ENCODE measurements at regions not wholly inside any gene's neighbourhood (a gene's known extent, or its start where the extent isn't known, plus 50 kb on each side); places are given as distances from the start of the nearest gene placed in this dataset.

- H3K4ac ChIP-seq (ENCODE audit: low read depth, low read length), result no peak overlapping the region
- no peak overlapping the region for H4K91ac ChIP-seq (ENCODE audit: insufficient read depth, low read depth, low read length)
- intact Hi-C loops (cut with micrococcal nuclease), result no loop called here
- no peaks in the 10 kb centered on the region for H3K9me1 ChIP-seq (ENCODE audit: insufficient read depth, low read length)
- H3K14ac ChIP-seq (replicated peaks; ENCODE audit: low read depth, low read length), result no peak overlapping the region
- ChIA-PET CTCF (no interaction called here), POLR2A (ENCODE audit: unreplicated experiment) (no interaction called here)
- ATAC-seq (ENCODE audit: low read depth) (no peak), DNase-seq (no peak)
- no peak for TF ChIP-seq POLR2A (IDR thresholded peaks at IDR 0.05; ENCODE audit: low read depth, low read length)
- no peak for TF ChIP-seq SMC3 (IDR thresholded peaks at IDR 0.05; ENCODE audit: low read depth, low read length)
- no peak for TF ChIP-seq CTCF (conservative IDR thresholded peaks at IDR 0.05; ENCODE audit: low read depth, low read length)
- TF ChIP-seq ELK1 (IDR thresholded peaks at IDR 0.05; ENCODE audit: borderline replicate concordance, low read depth, low read length), result no peak
- no peak for TF ChIP-seq MAFK (IDR thresholded peaks at IDR 0.05; ENCODE audit: low read depth, low read length)
- no peak for TF ChIP-seq CEBPB (IDR thresholded peaks at IDR 0.05; ENCODE audit: low read depth, low read length)
- TF ChIP-seq MXI1 (IDR thresholded peaks at IDR 0.05; ENCODE audit: borderline replicate concordance, low read depth, low read length), result no peak
- TF ChIP-seq USF2 (IDR thresholded peaks at IDR 0.05; ENCODE audit: low read depth, low read length), result no peak
- TF ChIP-seq FOS (IDR thresholded peaks at IDR 0.05; ENCODE audit: low read depth, low read length), result no peak
- no peak for TF ChIP-seq NFE2L2 (IDR thresholded peaks at IDR 0.05; ENCODE audit: low read depth, low read length)
- TF ChIP-seq MAZ (IDR thresholded peaks at IDR 0.05; ENCODE audit: borderline replicate concordance, low read depth, low read length), result no peak
- no peak for TF ChIP-seq RFX5 (IDR thresholded peaks at IDR 0.05; ENCODE audit: low read depth, low read length)
- TF ChIP-seq RCOR1 (IDR thresholded peaks at IDR 0.05; ENCODE audit: insufficient replicate concordance, low read length), result no peak
- no peak for TF ChIP-seq CHD1 (IDR thresholded peaks at IDR 0.05; ENCODE audit: low read depth, low read length)
- no peak for TF ChIP-seq BHLHE40 (IDR thresholded peaks at IDR 0.05; ENCODE audit: low read depth, low read length)
- H4K8ac ChIP-seq (ENCODE audit: low read depth in 2 of 2, low read length in 2 of 2), result no peak overlapping the region
- H3K4me3 ChIP-seq (ENCODE audit: insufficient read depth, low read depth, low read length), result no peak overlapping the region
- H2AFZ ChIP-seq (replicated peaks; ENCODE audit: low read length, poor library complexity), result no peak overlapping the region
- H3K27me3 ChIP-seq (ENCODE audit: control insufficient read depth, insufficient read depth, low read length), result no peaks in the 10 kb centered on the region
- H2AK5ac ChIP-seq (ENCODE audit: low read depth, low read length), result no peak overlapping the region
- no peak overlapping the region for H2BK15ac ChIP-seq (ENCODE audit: low read depth, low read length)
- peaks cover 6% of the 10 kb centered on the region for H3K9me3 ChIP-seq (ENCODE audit: control insufficient read depth, insufficient read depth, low read length)
- H3K9ac ChIP-seq (ENCODE audit: low read depth, low read length), result no peak overlapping the region
- no peaks in the 10 kb centered on the region for H3K36me3 ChIP-seq (ENCODE audit: control insufficient read depth, insufficient read depth, low read length)
- no peak overlapping the region for H3K18ac ChIP-seq (ENCODE audit: low read depth, low read length)
- no peak overlapping the region for H3K23ac ChIP-seq (ENCODE audit: low read depth, low read length)
- WGBS, 2 experiments (ENCODE audit: extremely low coverage in 2 of 2, insufficient read length in 1 of 2), result no CpG with 5 or more reads among the region's 4 CpGs
- no peak overlapping the region for H2BK5ac ChIP-seq (ENCODE audit: low read depth, low read length, poor library complexity, severe bottlenecking)
- H3K4me1 ChIP-seq (ENCODE audit: control insufficient read depth, insufficient read depth, low read length), result no peaks in the 10 kb centered on the region
- H4K5ac ChIP-seq (ENCODE audit: low read depth, low read length), result no peak overlapping the region
- H3K56ac ChIP-seq (ENCODE audit: extremely low read depth, insufficient read depth, low read length), result no peak overlapping the region
- no peaks in the 10 kb centered on the region for H3K79me1 ChIP-seq (ENCODE audit: low read depth in 1 of 2, low read length in 2 of 2)
- BruUV-seq (replicated peaks), result no TSS peak
- no peak overlapping the region for H3K4me2 ChIP-seq (ENCODE audit: low read depth, low read length)
- H4K20me1 ChIP-seq (ENCODE audit: insufficient read depth, low read length), result no peaks in the 10 kb centered on the region
- no peak overlapping the region for H2BK120ac ChIP-seq (ENCODE audit: low read depth, low read length)
- dilution Hi-C loops (cut with HindIII; ENCODE audit: low sequenced_read_pairs, unreplicated experiment), result no loop called here
- H3K27ac ChIP-seq (ENCODE audit: insufficient read depth, low read length), result no peak overlapping the region
- H2AK9ac ChIP-seq (replicated peaks; ENCODE audit: low read depth, low read length, poor library complexity), result no peak overlapping the region
- no peak overlapping the region for H2BK20ac ChIP-seq (ENCODE audit: low read depth, low read length)
- in situ Hi-C loops (cut with MboI; ENCODE audit: low sequenced_read_pairs), result no loop called here
Observed at GRCh38 chr9:23538461-23539003, 287.5 kb downstream of the ELAVL2 start.

Data from IMR-90 (cell line).